K562 (cell line): ENCODE measurements at regions not wholly inside any gene's neighbourhood (a gene's known extent, or its start where the extent isn't known, plus 50 kb on each side); places are given as distances from the start of the nearest gene placed in this dataset.

Experiments
- ATAC-seq: fragments of 200-7000 bp; cut with Tn5 transposase; 3 replicates; pipeline ENCODE4 v1.9.1; 2020; ENCODE audit warnings: moderate library complexity
- BruUV-seq: library from RNA; stranded (reverse); fragments of 400-500 nt; replicated peaks from 2 replicates; lab custom pipeline; 2021; lab: Mats Ljungman, UMichigan
- CTCF ChIA-PET: fragments of 300-600 bp; formaldehyde crosslinking; extraction: SDS; loops from one replicate; lab custom pipeline; 2021; ENCODE audit warnings: low intra/inter-chr PET ratio; lab: Yijun Ruan, JAX
- POLR2A ChIA-PET: fragments of 300-600, 350-650 bp; sonication (Branson Sonifier 250); formaldehyde crosslinking; extraction: SDS; loops from one replicate; lab custom pipeline; 2021; ENCODE audit warnings: antibody characterized with exemption, inconsistent platforms; lab: Yijun Ruan, JAX
- DNase-seq, 4 experiments: peaks; one replicate each; pipeline versions ENCODE4 v3.0.0 to v3.0.0-alpha.2; 2011 to 2018; ENCODE audit warnings: low spot score in 3 of 4, mixed read lengths in 3 of 4; ENCODE audit errors: extremely low read depth in 1 of 4
- FAIRE-seq: peaks from 2 replicates; lab custom pipeline; 2011; peaks lifted over from hg19 to GRCh38; lab: Jason Lieb, UNC
- H2AFZ ChIP-seq: 2 replicates; pipeline ENCODE4 v1.6.0; 2011; ENCODE audit warnings: low read depth, low read length, control low read depth, inconsistent platforms
- H3K27ac ChIP-seq: fragments of 200-600 bp; 3 replicates; pipeline ENCODE4 v1.8.0; 2011; ENCODE audit warnings: low read depth, mild to moderate bottlenecking, control low read depth, inconsistent platforms, low read length, moderate library complexity, mixed read lengths; ENCODE audit errors: extremely low read depth
- H3K27me3 ChIP-seq, 2 experiments: fragments of 300-600 bp in 1 of 2; 2 replicates in 1 of 2; 3 replicates in 1 of 2; pipeline versions ENCODE4 v1.6.0 to v1.8.0; 2011; ENCODE audit warnings: inconsistent platforms in 2 of 2, low read length in 2 of 2, mild to moderate bottlenecking in 1 of 2, mixed read lengths in 1 of 2, moderate library complexity in 1 of 2; ENCODE audit not compliant: control insufficient read depth in 2 of 2, insufficient read depth in 2 of 2
- H3K36me3 ChIP-seq: fragments of 300-600 bp; 3 replicates; pipeline ENCODE4 v1.8.0; 2011; ENCODE audit warnings: mild to moderate bottlenecking, low read length, inconsistent platforms; ENCODE audit not compliant: control insufficient read depth, insufficient read depth
- H3K4me1 ChIP-seq, 2 experiments: fragments of 200-600 bp in 1 of 2; replicated peaks in 1 of 2; 2 replicates in 1 of 2; 3 replicates in 1 of 2; pipeline versions ENCODE4 v1.5.1 to v1.8.0; 2011; ENCODE audit warnings: inconsistent platforms in 2 of 2, low read length in 2 of 2, mild to moderate bottlenecking in 1 of 2, mixed read lengths in 1 of 2, moderate library complexity in 1 of 2; ENCODE audit not compliant: control insufficient read depth in 2 of 2, insufficient read depth in 2 of 2
- H3K4me2 ChIP-seq: 2 replicates; pipeline ENCODE4 v1.6.1; 2011; ENCODE audit warnings: low read length, control low read depth, inconsistent platforms, mixed read lengths; ENCODE audit not compliant: insufficient read depth
- H3K4me3 ChIP-seq: fragments of 200-600 bp; sonication (generic), shearing (Covaris generic); 2 replicates; pipeline ENCODE4 v1.5.1; 2016; ENCODE audit warnings: control low read depth, inconsistent platforms
- H3K79me2 ChIP-seq: fragments of 200-600 bp; 3 replicates; pipeline ENCODE4 v1.8.0; 2011; ENCODE audit warnings: low read length, inconsistent platforms; ENCODE audit not compliant: control insufficient read depth, insufficient read depth
- H3K9ac ChIP-seq, 2 experiments: 2 replicates each; pipeline versions ENCODE4 v1.6.0 to v1.6.1; 2011; ENCODE audit warnings: low read depth in 2 of 2, low read length in 2 of 2, control low read depth in 1 of 2, inconsistent platforms in 1 of 2, mild to moderate bottlenecking in 1 of 2, mixed read lengths in 1 of 2; ENCODE audit not compliant: insufficient read depth in 1 of 2
- H3K9me1 ChIP-seq: one replicate; pipeline ENCODE4 v1.6.0; 2011; ENCODE audit warnings: inconsistent platforms, mild to moderate bottlenecking, low read length, moderate library complexity; ENCODE audit not compliant: control insufficient read depth, insufficient read depth
- H3K9me3 ChIP-seq: replicated peaks from 2 replicates; pipeline ENCODE4 v1.5.1; 2011; ENCODE audit warnings: low read depth, low read length, inconsistent platforms; ENCODE audit not compliant: control insufficient read depth, insufficient read depth
- H4K20me1 ChIP-seq: replicated peaks from 2 replicates; pipeline ENCODE4 v1.6.1; 2011; ENCODE audit warnings: low read length, inconsistent platforms, mixed read lengths; ENCODE audit not compliant: control insufficient read depth, insufficient read depth
- MAFG ChIP-seq: fragments of 450-650 bp; conservative IDR thresholded peaks from 2 replicates; pipeline ENCODE4 v1.6.1; 2016; ENCODE audit warnings: missing genetic modification characterization, missing compliant biosample characterization
- MCM3 ChIP-seq: fragments of 450-650 bp; IDR thresholded peaks from 2 replicates; pipeline ENCODE4 v1.6.1; 2016
- RFX7 ChIP-seq: fragments of 250-450 bp; sonication (Bioruptor Pico); IDR thresholded peaks from 2 replicates; pipeline ENCODE4 v1.5.1; 2021; ENCODE audit warnings: mild to moderate bottlenecking
- TAF15 ChIP-seq: fragments of 200-400 bp; formaldehyde crosslinking; IDR thresholded peaks from 2 replicates; pipeline ENCODE4 v1.6.1; 2017; ENCODE audit warnings: mild to moderate bottlenecking, low read depth, low read length, moderate library complexity
- ZFPM2 ChIP-seq: fragments of 250-450 bp; sonication (Bioruptor Pico); IDR thresholded peaks from 2 replicates; pipeline ENCODE4 v1.5.1; 2022; ENCODE audit warnings: mild to moderate bottlenecking
- WGBS: fragments of 100-300 bp; shearing (Covaris generic); methylation state at CpG from one replicate; pipeline ENCODE4 v1.1.6; 2016; ENCODE audit warnings: low coverage, mixed read lengths; ENCODE audit not compliant: insufficient coverage; ENCODE audit errors: missing lambda C conversion rate; 5-methylcytosine and 5-hydroxymethylcytosine counted together
- in situ Hi-C: fragments of 300-500 bp; cut with MboI; formaldehyde crosslinking; loops from 4 replicates; pipeline ENCODE4 v1.15.0; 2018; ENCODE audit warnings: inconsistent platforms, mixed read lengths
- intact Hi-C: fragments of 100-400 bp; cut with micrococcal nuclease; formaldehyde crosslinking; loops from 2 replicates; pipeline ENCODE4 v1.14.2; 2022
- TF ChIP-seq, protein P1 (sequence below): sonication (generic); formaldehyde crosslinking; IDR thresholded peaks from 2 replicates; pipeline ENCODE4 v1.8.0; 2023; ENCODE audit warnings: missing genetic modification reagents, mild to moderate bottlenecking, borderline replicate concordance
- TF ChIP-seq, protein P2 (sequence below): fragments of 450-650 bp; IDR thresholded peaks from 2 replicates; pipeline ENCODE4 v1.6.1; 2014; ENCODE audit warnings: low read depth, mild to moderate bottlenecking, moderate library complexity, borderline replicate concordance

DNA sequence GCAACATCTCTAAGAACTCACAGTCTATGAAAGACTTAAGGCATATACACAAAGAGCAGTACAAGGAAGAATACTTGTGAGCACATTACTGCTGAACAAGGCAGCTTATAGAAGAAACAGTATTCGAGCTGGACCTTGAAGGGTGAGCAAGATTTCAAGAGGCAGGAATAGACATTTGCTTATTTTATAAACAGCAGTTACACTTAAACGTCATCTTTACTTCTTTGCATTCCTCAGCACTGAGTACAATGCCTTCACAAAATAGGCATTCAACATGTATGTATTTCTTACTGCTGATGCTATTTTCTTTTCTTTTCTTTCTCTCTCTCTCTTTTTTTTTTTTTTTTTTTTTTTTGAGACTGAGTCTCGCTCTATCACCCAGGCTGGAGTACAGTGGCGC is 205.8 kb downstream of the ZIC4 start:
- H3K9me3 ChIP-seq: no peaks in the 10 kb centered on the region
- no peaks in the 10 kb centered on the region for H3K4me1 ChIP-seq
- no peak overlapping the region for H2AFZ ChIP-seq
- ChIA-PET POLR2A (no interaction called here), CTCF (no interaction called here)
- no peaks in the 10 kb centered on the region for H3K36me3 ChIP-seq
- H3K9ac ChIP-seq: no peak overlapping the region
- DNase-seq: no peak
- ATAC-seq: no peak
- FAIRE-seq: no peak
- no peak overlapping the region for H3K4me2 ChIP-seq
- H3K9me1 ChIP-seq: no peaks in the 10 kb centered on the region
- TF ChIP-seq MAFG (tag) (no peak), RFX7 (no peak), MCM3 (no peak), TAF15 (no peak), ZFPM2 (CRISPR knock-in tag) (no peak)
- TF ChIP-seq, protein P1, sequence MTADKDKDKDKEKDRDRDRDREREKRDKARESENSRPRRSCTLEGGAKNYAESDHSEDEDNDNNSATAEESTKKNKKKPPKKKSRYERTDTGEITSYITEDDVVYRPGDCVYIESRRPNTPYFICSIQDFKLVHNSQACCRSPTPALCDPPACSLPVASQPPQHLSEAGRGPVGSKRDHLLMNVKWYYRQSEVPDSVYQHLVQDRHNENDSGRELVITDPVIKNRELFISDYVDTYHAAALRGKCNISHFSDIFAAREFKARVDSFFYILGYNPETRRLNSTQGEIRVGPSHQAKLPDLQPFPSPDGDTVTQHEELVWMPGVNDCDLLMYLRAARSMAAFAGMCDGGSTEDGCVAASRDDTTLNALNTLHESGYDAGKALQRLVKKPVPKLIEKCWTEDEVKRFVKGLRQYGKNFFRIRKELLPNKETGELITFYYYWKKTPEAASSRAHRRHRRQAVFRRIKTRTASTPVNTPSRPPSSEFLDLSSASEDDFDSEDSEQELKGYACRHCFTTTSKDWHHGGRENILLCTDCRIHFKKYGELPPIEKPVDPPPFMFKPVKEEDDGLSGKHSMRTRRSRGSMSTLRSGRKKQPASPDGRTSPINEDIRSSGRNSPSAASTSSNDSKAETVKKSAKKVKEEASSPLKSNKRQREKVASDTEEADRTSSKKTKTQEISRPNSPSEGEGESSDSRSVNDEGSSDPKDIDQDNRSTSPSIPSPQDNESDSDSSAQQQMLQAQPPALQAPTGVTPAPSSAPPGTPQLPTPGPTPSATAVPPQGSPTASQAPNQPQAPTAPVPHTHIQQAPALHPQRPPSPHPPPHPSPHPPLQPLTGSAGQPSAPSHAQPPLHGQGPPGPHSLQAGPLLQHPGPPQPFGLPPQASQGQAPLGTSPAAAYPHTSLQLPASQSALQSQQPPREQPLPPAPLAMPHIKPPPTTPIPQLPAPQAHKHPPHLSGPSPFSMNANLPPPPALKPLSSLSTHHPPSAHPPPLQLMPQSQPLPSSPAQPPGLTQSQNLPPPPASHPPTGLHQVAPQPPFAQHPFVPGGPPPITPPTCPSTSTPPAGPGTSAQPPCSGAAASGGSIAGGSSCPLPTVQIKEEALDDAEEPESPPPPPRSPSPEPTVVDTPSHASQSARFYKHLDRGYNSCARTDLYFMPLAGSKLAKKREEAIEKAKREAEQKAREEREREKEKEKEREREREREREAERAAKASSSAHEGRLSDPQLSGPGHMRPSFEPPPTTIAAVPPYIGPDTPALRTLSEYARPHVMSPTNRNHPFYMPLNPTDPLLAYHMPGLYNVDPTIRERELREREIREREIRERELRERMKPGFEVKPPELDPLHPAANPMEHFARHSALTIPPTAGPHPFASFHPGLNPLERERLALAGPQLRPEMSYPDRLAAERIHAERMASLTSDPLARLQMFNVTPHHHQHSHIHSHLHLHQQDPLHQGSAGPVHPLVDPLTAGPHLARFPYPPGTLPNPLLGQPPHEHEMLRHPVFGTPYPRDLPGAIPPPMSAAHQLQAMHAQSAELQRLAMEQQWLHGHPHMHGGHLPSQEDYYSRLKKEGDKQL (CRISPR knock-in tag): no peak
- TF ChIP-seq, protein P2, sequence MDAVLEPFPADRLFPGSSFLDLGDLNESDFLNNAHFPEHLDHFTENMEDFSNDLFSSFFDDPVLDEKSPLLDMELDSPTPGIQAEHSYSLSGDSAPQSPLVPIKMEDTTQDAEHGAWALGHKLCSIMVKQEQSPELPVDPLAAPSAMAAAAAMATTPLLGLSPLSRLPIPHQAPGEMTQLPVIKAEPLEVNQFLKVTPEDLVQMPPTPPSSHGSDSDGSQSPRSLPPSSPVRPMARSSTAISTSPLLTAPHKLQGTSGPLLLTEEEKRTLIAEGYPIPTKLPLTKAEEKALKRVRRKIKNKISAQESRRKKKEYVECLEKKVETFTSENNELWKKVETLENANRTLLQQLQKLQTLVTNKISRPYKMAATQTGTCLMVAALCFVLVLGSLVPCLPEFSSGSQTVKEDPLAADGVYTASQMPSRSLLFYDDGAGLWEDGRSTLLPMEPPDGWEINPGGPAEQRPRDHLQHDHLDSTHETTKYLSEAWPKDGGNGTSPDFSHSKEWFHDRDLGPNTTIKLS: no peak
- TF ChIP-seq, all 486 proteins: peak for 0
- in situ Hi-C loops (no loop called here), intact Hi-C loops (no loop called here)
- no TSS peak for BruUV-seq
- Histone ChIP-seq H3K27ac (no peak overlapping the region), H3K4me3 (no peak overlapping the region), H3K27me3 (no peaks in the 10 kb centered on the region), H4K20me1 (no peaks in the 10 kb centered on the region), H3K79me2 (no peaks in the 10 kb centered on the region)
- 5% methylated on average over 2 of the region's 4 CpGs for WGBS
